ENCODE measurements at regions not wholly inside any gene's neighbourhood (a gene's known extent, or its start where the extent isn't known, plus 50 kb on each side); places are given as distances from the start of the nearest gene placed in this dataset.

DNA sequence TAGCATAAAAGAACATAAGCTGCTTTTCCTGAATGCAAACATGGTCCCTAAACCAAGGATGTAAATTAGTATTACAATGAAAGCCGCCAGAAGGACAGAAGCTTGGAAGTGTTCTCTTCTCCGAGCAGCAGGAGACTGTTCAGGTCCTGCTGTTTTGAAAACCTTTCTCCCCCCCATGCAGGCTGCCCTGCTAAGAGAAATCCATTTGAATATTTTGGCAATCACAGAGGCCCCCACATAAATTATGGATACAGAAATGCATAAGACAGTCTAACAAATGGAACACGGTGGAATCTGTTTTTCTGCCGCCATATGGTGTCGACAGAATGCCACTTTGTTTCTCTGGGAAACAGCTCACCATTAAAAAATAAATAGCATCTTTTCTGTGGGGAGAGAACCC lies 600.4 kb upstream of the KLHL29 start:
- H2AFZ ChIP-seq (ENCODE audit: low read length), result no peak overlapping the region
- in situ Hi-C loops (cut with HindIII; ENCODE audit: extremely low pct_ligation_motif_present, low pct_unique_long_range_greater_than_20kb), result no loop called here
- H3K27ac ChIP-seq (ENCODE audit: extremely low read length, insufficient read depth, low read length), result no peak overlapping the region
- no peak overlapping the region for H3K9ac ChIP-seq (ENCODE audit: insufficient read depth, low read depth, low read length)
- no peaks in the 10 kb centered on the region for H3K4me1 ChIP-seq (ENCODE audit: insufficient read depth, low read length)
- no peaks in the 10 kb centered on the region for H3K79me2 ChIP-seq (ENCODE audit: insufficient read depth, low read length)
- 12% methylated on average over 5 of the region's 5 CpGs for WGBS (ENCODE audit: low lambda C conversion rate)
- intact Hi-C loops (cut with micrococcal nuclease; ENCODE audit: unreplicated experiment), result no loop called here
- H4K20me1 ChIP-seq (ENCODE audit: insufficient read depth, low read length), result no peaks in the 10 kb centered on the region
- H3K36me3 ChIP-seq (replicated peaks in 1 of 2; ENCODE audit: control insufficient read depth in 1 of 2, insufficient read depth in 2 of 2, low read length in 2 of 2), result no peaks in the 10 kb centered on the region
- FAIRE-seq, result no peak
- no peaks in the 10 kb centered on the region for H3K27me3 ChIP-seq (ENCODE audit: control insufficient read depth in 1 of 2, insufficient read depth in 2 of 2, low read length in 2 of 2)
- DNase-seq (ENCODE audit: low spot score), result no peak
- H3K4me3 ChIP-seq (replicated peaks in 1 of 3; ENCODE audit: insufficient read depth in 1 of 3, low read depth in 2 of 3, low read length in 3 of 3), result no peak overlapping the region
- H3K4me2 ChIP-seq (ENCODE audit: low read depth, low read length), result no peak overlapping the region
- POLR2A ChIA-PET, result no interaction called here
- BruUV-seq (replicated peaks), result no TSS peak
- no peak for ATAC-seq
- CTCF ChIA-PET (ENCODE audit: low intra/inter-chr PET ratio, low total read pairs), result no interaction called here
- TF ChIP-seq SPEN (CRISPR knock-in tag; IDR thresholded peaks at IDR 0.05; ENCODE audit: low read depth) (no peak), ZSCAN29 (CRISPR knock-in tag; conservative IDR thresholded peaks at IDR 0.05) (no peak), ZNF800 (CRISPR knock-in tag; IDR thresholded peaks at IDR 0.05) (no peak)
- H3K9me3 ChIP-seq (ENCODE audit: low read length), result peaks cover 80% of the 10 kb centered on the region

DNA sequence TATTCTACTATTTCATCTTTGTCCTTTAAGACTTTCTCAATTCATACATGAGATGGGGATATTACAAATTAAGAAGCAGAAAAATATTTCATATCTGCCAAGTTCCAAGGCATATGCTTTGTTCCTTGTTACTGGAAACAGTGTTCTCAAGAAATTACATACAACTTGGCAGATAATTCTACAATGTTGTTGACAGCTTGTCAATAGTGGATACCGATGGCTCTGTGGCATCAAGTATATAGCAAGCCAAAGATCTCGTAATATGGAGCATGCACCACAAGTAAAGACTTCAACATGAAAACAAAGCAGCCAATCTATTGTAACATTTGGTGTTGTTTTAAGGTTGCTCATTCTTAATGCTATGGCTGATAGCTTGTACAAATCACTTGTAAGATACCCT lies 598.2 kb upstream of the KLHL29 start:
- in situ Hi-C loops (cut with HindIII; ENCODE audit: extremely low pct_ligation_motif_present, low pct_unique_long_range_greater_than_20kb) (no loop called here), intact Hi-C loops (cut with micrococcal nuclease; ENCODE audit: unreplicated experiment) (no loop called here)
- BruUV-seq (replicated peaks), result no TSS peak
- no peak for ATAC-seq
- Histone ChIP-seq H3K27ac (ENCODE audit: extremely low read length, insufficient read depth, low read length) (no peak overlapping the region), H3K4me2 (ENCODE audit: low read depth, low read length) (no peak overlapping the region), H3K27me3 (ENCODE audit: control insufficient read depth in 1 of 2, insufficient read depth in 2 of 2, low read length in 2 of 2) (no peaks in the 10 kb centered on the region), H3K4me1 (ENCODE audit: insufficient read depth, low read length) (no peaks in the 10 kb centered on the region), H3K36me3 (replicated peaks in 1 of 2; ENCODE audit: control insufficient read depth in 1 of 2, insufficient read depth in 2 of 2, low read length in 2 of 2) (no peaks in the 10 kb centered on the region), H3K79me2 (ENCODE audit: insufficient read depth, low read length) (no peaks in the 10 kb centered on the region), H3K9me3 (ENCODE audit: low read length) (peaks cover 78% of the 10 kb centered on the region), H2AFZ (ENCODE audit: low read length) (no peak overlapping the region), H3K4me3 (replicated peaks in 1 of 3; ENCODE audit: insufficient read depth in 1 of 3, low read depth in 2 of 3, low read length in 3 of 3) (no peak overlapping the region), H4K20me1 (ENCODE audit: insufficient read depth, low read length) (no peaks in the 10 kb centered on the region), H3K9ac (ENCODE audit: insufficient read depth, low read depth, low read length) (no peak overlapping the region)
- FAIRE-seq, result no peak
- TF ChIP-seq ZNF549 (CRISPR knock-in tag; IDR thresholded peaks at IDR 0.05), result no peak
- TF ChIP-seq RFXANK (CRISPR knock-in tag; IDR thresholded peaks at IDR 0.05), result no peak
- ChIA-PET CTCF (ENCODE audit: low intra/inter-chr PET ratio, low total read pairs) (no interaction called here), POLR2A (no interaction called here)
- 2% methylated on average over 2 of the region's 2 CpGs for WGBS (ENCODE audit: low lambda C conversion rate)
- DNase-seq (ENCODE audit: low spot score), result no peak

Measured in HepG2 (cell line).